ENCODE measurements at regions not wholly inside any gene's neighbourhood (a gene's known extent, or its start where the extent isn't known, plus 50 kb on each side); places are given as distances from the start of the nearest gene placed in this dataset.

GRCh38 chr21:31570824-31571566 is 88.5 kb upstream of the SOD1 start:
- H3K9me3 ChIP-seq (ENCODE audit: low read depth, low read length), result peaks cover 3% of the 10 kb centered on the region
- no peak overlapping the region for H3K4me3 ChIP-seq (ENCODE audit: insufficient read depth, low read length)
- TF ChIP-seq CTCF (IDR thresholded peaks at IDR 0.05; ENCODE audit: extremely low read depth, low read depth, low read length), result no peak
- no peak overlapping the region for H2AFZ ChIP-seq (ENCODE audit: low read length)
- H3K4me2 ChIP-seq (ENCODE audit: insufficient read depth, low read length), result no peak overlapping the region
- H3K36me3 ChIP-seq (ENCODE audit: insufficient read depth, low read length), result no peaks in the 10 kb centered on the region
- no peaks in the 10 kb centered on the region for H3K27me3 ChIP-seq (ENCODE audit: insufficient read depth, low read length)
- no peak overlapping the region for H3K27ac ChIP-seq (ENCODE audit: low read depth, low read length)
- no peaks in the 10 kb centered on the region for H3K79me2 ChIP-seq (ENCODE audit: insufficient read depth, low read length)
- H3K4me1 ChIP-seq (ENCODE audit: insufficient read depth, low read length), result no peaks in the 10 kb centered on the region
- DNase-seq (ENCODE audit: insufficient read length, low spot score, missing footprints), result no peak
- no peaks in the 10 kb centered on the region for H4K20me1 ChIP-seq (ENCODE audit: insufficient read depth, low read length)

GRCh38 chr21:31566611-31567010 is 92.9 kb upstream of the SOD1 start:
- Histone ChIP-seq H3K4me2 (ENCODE audit: insufficient read depth, low read length) (no peak overlapping the region), H3K9me3 (ENCODE audit: low read depth, low read length) (no peaks in the 10 kb centered on the region), H4K20me1 (ENCODE audit: insufficient read depth, low read length) (no peaks in the 10 kb centered on the region), H3K36me3 (ENCODE audit: insufficient read depth, low read length) (no peaks in the 10 kb centered on the region), H3K4me3 (ENCODE audit: insufficient read depth, low read length) (no peak overlapping the region), H2AFZ (ENCODE audit: low read length) (no peak overlapping the region), H3K4me1 (ENCODE audit: insufficient read depth, low read length) (peaks cover 4% of the 10 kb centered on the region), H3K27me3 (ENCODE audit: insufficient read depth, low read length) (no peaks in the 10 kb centered on the region), H3K79me2 (ENCODE audit: insufficient read depth, low read length) (no peaks in the 10 kb centered on the region), H3K27ac (ENCODE audit: low read depth, low read length) (no peak overlapping the region)
- no peak for TF ChIP-seq CTCF (IDR thresholded peaks at IDR 0.05; ENCODE audit: extremely low read depth, low read depth, low read length)
- peak; percentile 51 for DNase-seq (ENCODE audit: insufficient read length, low spot score, missing footprints)

GRCh38 chr21:31566064-31566463 is 93.4 kb upstream of the SOD1 start:
- Histone ChIP-seq H4K20me1 (ENCODE audit: insufficient read depth, low read length) (no peaks in the 10 kb centered on the region), H3K27ac (ENCODE audit: low read depth, low read length) (no peak overlapping the region), H3K79me2 (ENCODE audit: insufficient read depth, low read length) (no peaks in the 10 kb centered on the region), H2AFZ (ENCODE audit: low read length) (no peak overlapping the region), H3K36me3 (ENCODE audit: insufficient read depth, low read length) (no peaks in the 10 kb centered on the region), H3K4me3 (ENCODE audit: insufficient read depth, low read length) (no peak overlapping the region), H3K4me1 (ENCODE audit: insufficient read depth, low read length) (peaks cover 4% of the 10 kb centered on the region), H3K9me3 (ENCODE audit: low read depth, low read length) (no peaks in the 10 kb centered on the region), H3K27me3 (ENCODE audit: insufficient read depth, low read length) (peaks cover 2% of the 10 kb centered on the region), H3K4me2 (ENCODE audit: insufficient read depth, low read length) (no peak overlapping the region)
- no peak for DNase-seq (ENCODE audit: insufficient read length, low spot score, missing footprints)
- TF ChIP-seq CTCF (IDR thresholded peaks at IDR 0.05; ENCODE audit: extremely low read depth, low read depth, low read length), result peak; percentile 16

GRCh38 chr21:31564439-31564838 is 95.1 kb upstream of the SOD1 start:
- Histone ChIP-seq H2AFZ (ENCODE audit: low read length) (no peak overlapping the region), H3K79me2 (ENCODE audit: insufficient read depth, low read length) (no peaks in the 10 kb centered on the region), H4K20me1 (ENCODE audit: insufficient read depth, low read length) (no peaks in the 10 kb centered on the region), H3K4me3 (ENCODE audit: insufficient read depth, low read length) (no peak overlapping the region), H3K4me1 (ENCODE audit: insufficient read depth, low read length) (peaks cover 4% of the 10 kb centered on the region), H3K9me3 (ENCODE audit: low read depth, low read length) (no peaks in the 10 kb centered on the region), H3K27me3 (ENCODE audit: insufficient read depth, low read length) (peaks cover 18% of the 10 kb centered on the region), H3K4me2 (ENCODE audit: insufficient read depth, low read length) (peak overlapping the region; percentile 39), H3K36me3 (ENCODE audit: insufficient read depth, low read length) (no peaks in the 10 kb centered on the region), H3K27ac (ENCODE audit: low read depth, low read length) (no peak overlapping the region)
- DNase-seq (ENCODE audit: insufficient read length, low spot score, missing footprints), result peak; percentile 86
- no peak for TF ChIP-seq CTCF (IDR thresholded peaks at IDR 0.05; ENCODE audit: extremely low read depth, low read depth, low read length)
